ENCODE measurements at regions not wholly inside any gene's neighbourhood (a gene's known extent, or its start where the extent isn't known, plus 50 kb on each side); places are given as distances from the start of the nearest gene placed in this dataset.
"Not testable (repeated sequence)": the region's sequence is repeated elsewhere in the genome, so short reads cannot be mapped to it uniquely, and the experiment has no call there.

DNA sequence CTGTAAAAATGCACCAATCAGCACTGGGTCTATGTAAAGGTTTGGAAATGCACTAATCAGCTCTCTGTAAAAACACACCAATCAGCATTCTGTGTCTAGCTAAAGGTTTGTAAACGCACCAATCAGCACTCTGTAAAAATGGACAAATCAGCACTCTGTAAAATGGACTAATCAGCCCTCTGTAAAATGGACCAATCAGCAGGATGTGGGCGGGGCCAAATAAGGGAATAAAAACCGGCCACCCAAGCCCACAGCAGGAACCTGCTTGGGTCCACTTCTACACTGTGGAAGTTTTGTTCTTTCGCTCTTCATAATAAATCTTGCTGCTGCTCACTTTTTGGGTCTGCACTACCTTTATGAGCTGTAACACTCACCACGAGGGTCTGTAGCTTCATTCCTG, 101.0 kb downstream of the SMC2 start:
- not testable (repeated sequence) for DNase-seq

DNA sequence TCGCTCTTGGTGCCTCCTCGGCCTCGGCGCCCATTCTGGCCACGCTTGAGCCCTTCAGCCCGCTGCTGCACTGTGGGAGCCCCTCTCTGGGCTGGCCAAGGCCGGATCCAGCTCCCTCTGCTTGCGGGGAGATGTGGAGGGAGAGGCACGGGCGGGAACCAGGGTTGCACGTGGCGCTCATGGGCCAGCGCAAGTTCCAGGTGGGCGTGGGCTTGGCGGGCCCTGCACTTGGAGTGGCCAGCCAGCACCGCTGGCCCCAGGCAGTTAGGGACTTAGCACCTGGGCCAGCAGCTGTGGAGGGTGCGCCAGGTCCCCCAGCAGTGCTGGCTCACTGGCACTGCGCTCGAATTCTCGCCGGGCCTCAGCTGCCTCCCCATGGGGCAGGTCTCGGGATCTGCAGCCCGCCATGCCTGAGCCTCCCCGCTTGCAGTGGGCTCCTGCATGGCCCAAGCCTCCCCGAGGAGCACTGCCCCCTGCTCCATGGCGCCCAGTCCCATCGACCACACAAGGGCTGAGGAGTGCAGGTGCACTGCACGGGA, 106.4 kb downstream of the SMC2 start:
- DNase-seq: no peak

DNA sequence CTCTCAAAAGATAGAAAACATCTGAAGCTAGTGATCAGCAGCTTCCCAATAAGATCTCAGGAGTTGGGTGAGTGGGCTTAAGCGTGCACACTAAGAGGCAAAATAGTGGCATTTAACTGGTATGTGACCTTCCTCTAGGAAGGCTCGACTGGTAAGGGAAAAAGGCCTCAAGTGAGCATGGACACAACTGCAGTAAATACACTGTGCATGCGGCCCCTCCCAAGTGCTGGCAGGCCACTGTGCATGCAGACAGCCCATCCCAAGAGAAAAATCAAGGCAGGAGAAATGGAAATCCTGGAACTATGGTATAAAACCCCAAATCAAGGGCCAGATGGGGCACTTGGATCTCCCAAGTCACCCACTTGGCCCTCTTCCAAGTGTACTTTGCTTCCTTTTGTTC, 112.7 kb downstream of the SMC2 start:
- no peak for DNase-seq

DNA sequence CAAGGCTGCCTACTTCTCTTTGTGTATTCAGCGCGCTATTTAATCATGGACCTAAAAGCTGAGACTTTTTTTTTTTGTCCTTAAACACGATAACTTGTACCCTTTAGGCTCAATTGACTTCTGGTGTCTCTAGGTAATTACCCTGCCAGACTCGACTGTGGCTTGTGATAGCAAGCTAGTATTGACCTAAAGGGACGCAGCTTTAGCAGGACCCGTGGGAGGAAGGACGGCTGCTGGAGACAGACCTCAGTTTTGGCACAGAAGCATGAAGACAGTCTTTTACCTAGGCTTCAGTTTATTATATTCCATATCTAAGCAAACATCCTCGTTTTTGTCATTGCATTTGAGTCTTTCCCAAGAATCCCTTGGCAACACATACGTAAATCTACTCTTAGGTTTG, 115.3 kb downstream of the SMC2 start:
- no peak for DNase-seq

DNA sequence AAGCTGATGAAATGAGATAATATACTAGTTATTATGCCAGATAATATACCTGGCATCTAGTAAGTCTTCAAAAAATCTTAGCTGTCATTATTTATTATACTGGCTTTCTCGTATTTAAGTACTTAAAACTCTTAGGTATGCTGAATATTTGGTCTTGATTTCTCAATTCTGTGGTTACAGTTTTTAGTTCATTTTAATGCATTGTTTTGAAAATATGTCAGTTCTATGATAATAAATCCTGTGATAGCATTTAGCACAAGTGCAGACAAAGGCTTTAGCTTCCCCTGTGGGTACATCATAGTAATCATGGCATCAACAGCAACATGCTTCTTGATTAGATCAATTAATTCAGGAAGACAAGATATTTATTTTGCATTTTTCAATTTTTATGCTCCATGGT, 133.0 kb downstream of the SMC2 start:
- no peak for DNase-seq

DNA sequence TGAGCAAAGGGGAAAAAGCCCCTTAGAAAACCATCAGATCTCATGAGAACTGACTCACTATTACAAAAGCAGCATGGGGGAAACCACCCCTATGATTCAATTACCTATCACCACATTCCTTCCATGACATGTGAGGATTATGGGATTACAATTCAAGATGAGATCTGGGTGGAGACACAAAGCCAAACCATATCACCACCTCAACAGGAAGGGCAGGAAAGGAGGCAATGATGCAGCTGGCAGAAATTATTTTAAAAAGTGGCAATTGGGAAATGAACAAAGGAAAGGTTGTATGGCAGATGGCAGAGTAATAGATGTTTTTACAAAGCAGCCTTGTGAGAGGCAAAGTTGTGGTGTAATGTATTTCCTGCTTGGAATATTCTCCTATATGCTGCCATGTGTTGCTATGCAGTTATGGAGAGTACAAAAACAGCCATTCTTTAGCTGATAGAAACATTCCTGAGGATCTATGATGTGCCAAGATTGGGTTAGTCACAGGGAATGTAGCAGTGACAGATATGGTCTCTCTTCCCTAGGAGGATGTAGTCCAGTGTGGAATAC, 138.8 kb downstream of the SMC2 start:
- no peak for DNase-seq

DNA sequence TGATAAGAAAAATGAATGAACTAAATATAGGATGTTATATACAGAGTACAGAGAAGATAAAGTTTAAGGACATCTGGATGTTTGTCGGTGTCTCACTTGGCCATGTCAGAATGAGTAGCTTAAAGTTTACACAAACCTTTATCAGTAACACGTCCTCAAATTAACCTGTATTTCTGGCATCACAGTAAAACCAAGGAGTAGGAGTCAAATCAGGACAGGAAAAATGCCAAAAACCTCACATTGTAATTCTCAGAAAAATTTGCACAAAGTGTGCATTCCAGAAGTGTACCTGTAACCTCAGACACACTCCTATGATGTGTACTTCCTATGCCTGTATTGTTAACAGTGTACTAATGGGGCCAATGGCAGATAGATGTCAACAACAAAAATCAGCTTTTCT, 139.3 kb downstream of the SMC2 start:
- no peak for DNase-seq

DNA sequence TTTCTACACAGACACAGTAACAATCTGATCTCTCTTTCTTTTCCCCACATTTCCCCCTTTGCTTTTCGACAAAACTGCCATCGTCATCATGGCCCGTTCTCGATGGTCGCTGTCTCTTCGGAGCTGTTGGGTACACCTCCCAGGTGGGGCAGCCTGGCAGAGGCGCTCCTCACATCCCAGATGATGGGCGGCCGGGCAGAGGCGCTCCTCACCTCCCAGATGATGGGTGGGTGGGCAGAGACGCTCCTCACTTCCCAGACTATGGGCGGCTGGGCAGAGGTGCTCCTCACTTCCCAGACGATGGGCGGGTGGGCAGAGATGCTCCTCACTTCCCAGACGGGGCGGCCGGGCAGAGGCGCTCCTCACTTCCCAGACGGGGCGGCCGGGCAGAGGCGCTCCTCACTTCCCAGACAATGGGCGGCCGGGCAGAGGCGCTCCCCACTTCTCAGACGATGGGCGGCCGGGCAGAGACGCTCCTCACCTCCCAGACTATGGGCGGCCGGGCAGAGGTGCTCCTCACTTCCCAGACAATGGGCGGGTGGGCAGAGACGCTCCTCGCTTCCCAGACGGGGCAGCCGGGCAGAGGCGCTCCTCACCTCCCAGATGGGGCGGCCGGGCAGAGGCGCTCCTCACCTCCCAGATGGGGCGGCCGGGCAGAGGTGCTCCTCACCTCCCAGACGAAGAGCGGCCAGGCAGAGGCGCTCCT, 140.7 kb downstream of the SMC2 start:
- not testable (repeated sequence) for DNase-seq

DNA sequence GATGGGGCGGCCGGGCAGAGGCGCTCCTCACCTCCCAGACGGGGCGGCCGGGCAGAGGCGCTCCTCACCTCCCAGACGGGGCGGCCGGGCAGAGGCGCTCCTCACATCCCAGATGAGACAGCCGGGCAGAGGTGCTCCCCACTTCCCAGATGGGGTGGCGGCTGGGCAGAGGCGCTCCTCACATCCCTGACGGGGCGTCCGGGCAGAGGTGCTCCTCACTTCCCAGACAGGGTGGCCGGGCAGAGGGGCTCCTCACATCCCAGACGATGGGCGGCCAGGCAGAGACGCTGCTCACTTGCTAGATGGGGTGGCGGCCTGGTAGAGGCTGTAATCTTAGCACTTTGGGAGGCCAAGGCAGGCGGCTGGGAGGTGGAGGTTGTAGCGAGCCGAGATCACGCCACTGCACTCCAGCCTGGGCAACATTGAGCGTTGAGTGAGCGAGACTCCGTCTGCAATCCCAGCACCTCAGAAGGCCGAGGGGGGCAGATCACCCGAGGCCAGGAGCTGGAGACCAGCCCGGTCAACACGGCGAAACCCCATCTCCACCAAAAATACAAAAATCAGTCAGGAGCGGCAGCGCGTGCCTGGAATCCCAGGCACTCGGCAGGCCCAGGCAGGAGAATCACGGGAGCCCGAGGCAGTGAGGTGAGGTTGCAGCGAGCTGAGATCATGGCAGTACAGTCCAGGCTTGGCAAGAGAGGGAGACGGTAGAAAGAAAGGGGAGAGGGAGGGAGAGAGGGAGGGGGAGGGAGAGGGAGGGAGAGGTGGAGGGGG, 141.4 kb downstream of the SMC2 start:
- DNase-seq: not testable (repeated sequence)

DNA sequence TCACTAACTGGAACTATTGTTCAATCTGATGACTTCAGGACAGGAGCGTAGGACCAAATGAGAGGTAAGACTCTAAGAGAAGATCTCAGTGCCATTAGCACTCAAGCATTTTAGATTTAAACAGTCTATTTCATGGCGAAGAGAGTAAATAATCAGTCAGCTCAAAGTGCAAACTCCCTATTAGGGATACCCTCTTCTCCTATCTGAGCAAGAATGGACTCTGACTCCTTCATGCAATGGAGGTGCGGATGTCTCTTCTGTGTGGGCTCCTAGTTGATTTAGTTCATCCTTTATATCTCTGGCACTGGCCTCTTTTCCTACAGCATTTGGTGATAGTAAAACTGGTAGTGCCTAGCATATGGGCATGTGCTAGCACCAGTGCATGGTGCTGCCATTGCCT, 144.6 kb downstream of the SMC2 start:
- DNase-seq: no peak

DNA sequence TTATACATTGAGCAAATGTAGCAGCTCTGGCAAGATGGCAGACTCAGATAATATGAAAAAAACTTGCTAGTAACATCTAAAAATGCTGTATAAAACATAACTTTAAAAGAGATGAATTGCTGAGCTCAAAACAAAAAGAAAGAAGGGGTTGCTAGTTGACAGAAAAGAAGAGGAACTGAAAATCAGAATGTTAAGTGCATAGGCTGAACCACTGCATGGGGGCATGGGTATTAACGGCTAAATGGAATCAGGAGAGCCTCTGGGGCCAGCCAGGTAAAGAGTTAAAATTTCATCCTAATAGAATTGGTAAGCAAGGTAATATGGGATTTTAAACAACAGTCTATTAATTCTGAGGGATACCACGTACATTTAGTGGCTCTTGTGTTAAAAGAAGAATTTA, 146.8 kb downstream of the SMC2 start:
- DNase-seq: no peak

DNA sequence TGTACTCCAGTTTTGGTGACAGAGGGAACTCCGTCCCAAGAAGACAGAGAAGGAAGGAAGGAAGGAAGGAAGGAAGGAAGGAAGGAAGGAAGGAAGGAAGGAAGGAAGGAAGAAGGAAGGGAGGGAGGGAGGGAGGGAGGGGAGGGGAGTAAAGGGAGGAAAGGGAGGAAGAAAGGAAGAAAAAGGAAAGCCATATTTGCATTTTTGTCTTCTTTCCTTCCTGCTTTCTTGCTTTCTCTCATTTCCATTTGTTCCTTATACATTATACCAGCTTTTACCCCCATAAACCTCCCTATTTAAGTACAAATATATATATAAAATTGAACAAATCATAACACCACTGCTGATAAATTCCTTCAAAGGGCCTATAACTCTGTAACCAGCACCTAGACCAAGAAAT, 151.8 kb downstream of the SMC2 start:
- DNase-seq: no peak

DNA sequence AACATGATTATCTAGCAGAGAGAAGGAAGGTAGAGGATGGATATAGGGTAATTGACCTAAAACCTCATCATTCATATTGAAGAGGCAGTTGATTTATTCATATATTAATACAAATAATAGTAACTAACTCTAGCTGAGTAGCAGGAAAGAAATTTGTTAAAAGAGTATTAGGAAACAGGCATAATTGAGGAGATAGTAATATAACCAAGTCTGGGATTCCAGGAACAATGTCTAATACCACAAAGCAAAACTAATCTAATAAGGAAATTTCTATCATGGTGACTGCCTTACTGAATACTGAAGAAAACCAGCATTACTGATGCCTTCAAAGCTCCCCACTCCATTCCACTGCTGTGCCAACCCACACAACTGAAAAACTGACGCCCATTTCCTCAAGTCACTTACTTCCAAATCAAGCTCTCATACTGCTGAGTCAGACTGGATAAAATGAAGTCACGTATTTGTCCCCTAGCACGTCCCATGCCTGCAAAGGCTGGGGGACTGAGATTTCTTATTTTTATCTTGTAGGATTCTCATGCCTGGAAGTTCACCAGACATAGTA, 153.9 kb downstream of the SMC2 start:
- no peak for DNase-seq

DNA sequence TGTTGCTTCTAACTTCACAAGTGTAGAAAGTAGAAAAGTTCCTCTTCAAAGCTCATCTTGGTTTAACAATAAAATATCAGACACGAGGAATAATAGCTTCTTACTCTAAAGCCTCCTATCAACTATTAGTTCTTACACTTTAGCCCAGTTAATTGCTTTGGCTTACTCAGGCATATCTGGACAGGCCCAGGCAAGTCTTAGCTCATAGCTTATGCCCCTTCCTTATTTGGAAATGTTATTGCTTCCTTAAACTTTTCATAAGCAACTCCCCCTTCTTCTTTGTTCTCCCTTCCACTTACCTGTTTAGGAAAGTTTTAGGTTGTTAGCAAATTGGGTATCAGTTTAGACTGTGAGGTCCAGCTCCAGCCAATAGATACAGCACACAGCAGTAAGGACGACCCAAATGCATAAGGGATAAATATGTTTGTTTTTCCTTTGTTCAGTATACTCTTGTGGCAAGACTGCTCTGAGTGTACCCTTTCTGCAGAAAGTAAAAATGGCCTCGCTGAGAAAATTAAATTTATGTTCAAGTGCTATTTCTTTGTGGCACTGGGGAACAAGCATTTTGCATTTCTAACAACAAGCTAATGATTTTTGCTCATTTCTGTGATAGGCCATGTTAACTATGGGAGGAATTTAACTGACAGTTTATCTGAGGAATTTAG, 162.1 kb downstream of the SMC2 start:
- no peak for DNase-seq

DNA sequence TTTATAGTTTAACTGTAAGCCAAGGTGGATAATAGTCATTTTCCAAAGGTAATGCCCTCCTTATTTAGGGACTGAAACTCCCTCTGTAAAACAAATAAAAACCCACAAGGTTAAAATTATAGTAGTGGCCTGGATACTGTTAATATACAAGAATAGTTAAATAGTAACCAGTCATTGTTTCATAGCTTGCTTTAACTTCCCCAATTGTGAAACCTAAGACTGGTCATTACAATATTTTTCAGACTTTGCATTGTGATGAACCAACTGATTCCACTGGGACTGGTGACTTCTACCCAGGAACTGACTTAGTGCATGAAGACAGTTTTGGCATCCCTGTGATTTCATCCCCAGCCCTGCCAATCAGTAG, 162.6 kb downstream of the SMC2 start:
- DNase-seq: no peak

DNA sequence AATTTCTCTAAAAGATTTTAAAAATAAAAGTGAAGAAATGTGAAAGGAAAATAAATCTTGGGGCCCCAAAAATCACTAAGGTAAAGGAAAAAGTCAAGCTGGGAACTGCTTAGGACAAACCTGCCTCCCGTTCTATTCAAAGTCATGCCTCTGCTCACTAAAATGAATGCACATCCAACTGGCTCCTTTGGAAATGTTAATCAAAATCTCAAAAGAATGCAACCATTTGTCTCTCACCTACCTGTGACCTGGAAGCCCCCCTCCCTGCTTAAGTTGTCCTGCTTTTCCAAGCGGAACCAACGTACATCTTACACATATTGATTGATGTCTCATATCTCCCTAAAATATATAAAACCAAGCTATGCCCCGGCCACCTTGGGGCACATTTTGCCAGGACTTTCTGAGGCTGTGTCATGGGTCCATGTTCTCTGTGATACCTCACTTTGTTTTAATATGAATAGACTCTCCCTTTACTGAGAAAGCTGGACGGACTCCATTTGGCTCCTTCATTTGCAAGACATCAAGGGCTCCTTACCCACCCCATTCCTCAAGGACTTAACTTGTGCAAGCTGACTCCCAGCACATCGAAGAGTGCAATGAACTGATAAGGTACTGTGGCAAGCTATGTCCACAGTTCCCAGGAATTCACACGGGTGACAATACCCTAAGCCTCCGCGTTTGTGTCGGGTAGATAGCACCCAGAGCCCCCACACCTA, 164.3 kb downstream of the SMC2 start:
- no peak for DNase-seq

DNA sequence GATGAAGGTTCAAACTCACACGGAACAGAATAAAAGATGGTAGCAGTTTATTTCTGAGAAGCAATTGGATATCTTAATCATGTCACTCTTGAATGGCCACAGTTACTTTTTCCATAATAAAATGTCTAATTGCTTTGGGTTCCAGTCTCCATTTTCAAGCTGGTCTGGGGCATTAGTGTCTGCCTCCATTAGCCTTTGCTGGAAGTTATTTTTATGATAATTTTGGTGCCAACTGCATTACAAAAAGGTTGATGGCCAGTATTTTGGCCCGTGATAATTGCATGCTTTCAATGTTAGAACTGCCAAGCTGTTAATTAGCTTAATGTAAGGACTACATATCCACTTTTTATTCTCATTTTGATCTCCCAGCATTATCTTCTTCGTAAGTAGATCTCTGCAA, 165.9 kb downstream of the SMC2 start:
- no peak for DNase-seq

DNA sequence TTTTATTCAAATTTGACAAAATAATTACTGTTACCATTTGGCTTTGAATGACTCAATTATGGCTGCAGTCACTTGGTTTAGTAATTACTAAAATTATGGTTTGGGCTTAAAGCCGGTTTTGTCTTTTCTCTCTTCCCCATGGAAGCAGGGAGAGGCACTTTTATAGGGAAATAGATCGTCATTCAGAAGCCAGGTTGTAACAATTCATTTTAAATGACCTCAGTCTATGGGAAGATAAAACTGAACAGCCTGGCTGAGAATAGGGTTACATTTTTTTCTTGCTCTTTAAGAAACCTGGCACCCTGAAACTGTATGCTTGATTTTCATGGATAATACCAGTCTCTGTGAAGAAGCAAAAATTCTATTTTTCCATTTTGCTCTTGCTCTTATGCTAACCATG, 169.8 kb downstream of the SMC2 start:
- DNase-seq: no peak

DNA sequence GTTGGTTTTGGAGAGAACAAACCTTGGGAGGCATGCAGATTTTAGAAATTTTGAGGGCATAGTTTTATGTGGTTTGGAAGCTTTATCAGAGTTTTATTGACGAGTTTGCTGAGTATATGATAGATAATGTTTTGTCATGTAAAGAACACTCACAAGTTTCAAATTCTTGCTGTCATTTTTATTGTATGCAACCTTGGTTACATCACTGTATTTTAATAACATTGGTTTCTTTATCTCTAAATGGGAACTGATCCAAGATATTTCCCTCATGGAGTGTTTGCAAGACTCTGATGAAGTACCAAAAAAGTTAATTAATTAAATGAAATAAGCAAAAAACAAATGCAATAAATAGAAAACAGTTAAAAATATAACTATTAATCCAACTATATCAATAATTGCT, 170.3 kb downstream of the SMC2 start:
- DNase-seq: no peak

DNA sequence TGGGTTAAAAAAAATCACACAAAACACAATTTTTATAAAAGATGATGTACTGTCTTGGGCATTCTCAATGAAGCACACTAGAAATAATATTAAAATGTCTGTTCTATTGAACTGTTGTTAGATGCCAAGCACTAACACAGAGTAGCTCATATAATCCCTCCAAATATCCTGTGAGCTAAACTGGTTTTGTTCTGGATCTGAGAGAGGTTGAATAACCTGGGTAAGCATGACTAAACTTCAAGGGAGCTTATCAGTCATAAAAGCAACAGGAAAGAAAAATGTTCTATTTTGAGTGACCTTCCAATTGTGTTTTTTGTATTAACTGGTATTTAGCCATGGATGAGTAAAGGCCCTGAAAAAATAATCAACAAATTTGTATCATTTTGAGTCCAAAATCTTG, 175.3 kb downstream of the SMC2 start:
- DNase-seq: no peak

DNA sequence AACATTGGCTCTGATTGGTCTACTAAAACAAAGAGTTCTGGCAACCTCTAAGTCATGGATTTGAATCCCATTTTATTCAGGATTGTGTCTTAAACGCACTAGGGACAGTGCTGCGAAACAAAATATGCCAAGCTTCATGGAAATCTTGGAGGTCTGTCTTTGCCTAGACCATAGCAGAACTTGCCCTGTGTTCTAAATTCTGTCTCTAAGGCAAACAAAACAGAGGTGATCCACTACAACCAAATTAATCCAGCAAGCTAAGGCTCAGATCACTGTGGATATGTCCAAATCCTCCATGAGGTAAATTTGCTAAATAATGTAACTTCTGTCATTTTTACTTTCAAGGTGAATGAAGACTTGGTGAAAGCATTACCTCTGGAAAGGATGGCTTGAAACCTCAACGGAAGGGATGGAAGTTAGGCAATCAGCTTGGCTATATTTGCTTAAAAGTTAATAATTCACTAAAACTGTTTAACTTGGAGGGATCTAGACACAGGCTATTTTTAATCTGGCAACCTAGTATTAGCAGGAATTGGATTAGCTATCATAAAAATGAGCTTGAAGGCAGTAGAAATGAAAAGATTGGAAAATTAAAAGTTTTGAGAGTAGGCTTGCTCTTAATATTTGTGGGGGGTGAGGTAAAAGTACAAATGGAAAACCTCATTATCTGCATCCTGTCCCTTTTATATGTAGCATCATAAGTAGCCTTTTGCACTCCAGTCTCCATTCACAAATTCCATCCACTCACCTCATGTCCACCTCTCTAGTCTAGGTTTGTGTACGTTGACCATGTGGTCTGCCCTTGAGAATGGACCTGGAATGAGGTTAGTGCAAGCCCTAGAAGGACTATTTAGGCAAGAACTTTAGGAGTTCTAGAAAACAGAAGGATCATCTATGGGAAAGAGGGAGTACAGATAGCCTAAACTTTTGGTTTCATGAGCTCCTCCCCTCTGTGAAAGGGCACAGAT, 176.2 kb downstream of the SMC2 start:
- no peak for DNase-seq
